Loucy (cell line): ENCODE measurements at regions not wholly inside any gene's neighbourhood (a gene's known extent, or its start where the extent isn't known, plus 50 kb on each side); places are given as distances from the start of the nearest gene placed in this dataset.

Experiments used
- EZH2phosphoT487 ChIP-seq: fragments of 200-600 bp; IDR thresholded peaks from 2 replicates; pipeline ENCODE4 v1.6.1; 2018; ENCODE audit warnings: antibody characterized with exemption, mild to moderate bottlenecking, moderate library complexity, borderline replicate concordance
- TF ChIP-seq, protein P1 (sequence below): fragments of 200-600 bp; sonication (generic); conservative IDR thresholded peaks from 2 replicates; pipeline ENCODE4 v1.5.1; 2014; ENCODE audit warnings: mild to moderate bottlenecking, antibody characterized with exemption, low read length

- TF ChIP-seq, protein P1, sequence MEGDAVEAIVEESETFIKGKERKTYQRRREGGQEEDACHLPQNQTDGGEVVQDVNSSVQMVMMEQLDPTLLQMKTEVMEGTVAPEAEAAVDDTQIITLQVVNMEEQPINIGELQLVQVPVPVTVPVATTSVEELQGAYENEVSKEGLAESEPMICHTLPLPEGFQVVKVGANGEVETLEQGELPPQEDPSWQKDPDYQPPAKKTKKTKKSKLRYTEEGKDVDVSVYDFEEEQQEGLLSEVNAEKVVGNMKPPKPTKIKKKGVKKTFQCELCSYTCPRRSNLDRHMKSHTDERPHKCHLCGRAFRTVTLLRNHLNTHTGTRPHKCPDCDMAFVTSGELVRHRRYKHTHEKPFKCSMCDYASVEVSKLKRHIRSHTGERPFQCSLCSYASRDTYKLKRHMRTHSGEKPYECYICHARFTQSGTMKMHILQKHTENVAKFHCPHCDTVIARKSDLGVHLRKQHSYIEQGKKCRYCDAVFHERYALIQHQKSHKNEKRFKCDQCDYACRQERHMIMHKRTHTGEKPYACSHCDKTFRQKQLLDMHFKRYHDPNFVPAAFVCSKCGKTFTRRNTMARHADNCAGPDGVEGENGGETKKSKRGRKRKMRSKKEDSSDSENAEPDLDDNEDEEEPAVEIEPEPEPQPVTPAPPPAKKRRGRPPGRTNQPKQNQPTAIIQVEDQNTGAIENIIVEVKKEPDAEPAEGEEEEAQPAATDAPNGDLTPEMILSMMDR = no peak
- TF ChIP-seq EZH2phosphoT487 = no peak
Observed at GRCh38 chr3:59553076-59553475, 503.3 kb upstream of the CFAP20DC start.
